NAMALWA (cell line): ENCODE measurements at regions not wholly inside any gene's neighbourhood (a gene's known extent, or its start where the extent isn't known, plus 50 kb on each side); places are given as distances from the start of the nearest gene placed in this dataset.

Experiments
- DNase-seq: peaks from one replicate; pipeline ENCODE4 v3.0.0-alpha.2; 2015; ENCODE audit warnings: low spot score

GRCh38 chr2:221228214-221228769 is 343.8 kb downstream of the EPHA4 start:
- no peak for DNase-seq

- DNase-seq = no peak
Measured at GRCh38 chr2:221229099-221229498, 343.0 kb downstream of the EPHA4 start.

- no peak for DNase-seq
Measured at GRCh38 chr2:221231511-221231910, 340.6 kb downstream of the EPHA4 start.

- DNase-seq = no peak
Measured at GRCh38 chr2:221235941-221236340, 336.2 kb downstream of the EPHA4 start.

- DNase-seq = no peak
Measured at GRCh38 chr2:221241072-221241471, 331.0 kb downstream of the EPHA4 start.

GRCh38 chr2:221243771-221244170 is 328.3 kb downstream of the EPHA4 start:
- DNase-seq = peak; percentile 23

GRCh38 chr2:221245045-221245444 is 327.1 kb downstream of the EPHA4 start:
- DNase-seq = no peak

GRCh38 chr2:221245772-221246171 is 326.3 kb downstream of the EPHA4 start:
- no peak for DNase-seq

GRCh38 chr2:221254299-221254698 is 317.8 kb downstream of the EPHA4 start:
- no peak for DNase-seq

GRCh38 chr2:221255862-221256261 is 316.2 kb downstream of the EPHA4 start:
- no peak for DNase-seq

- DNase-seq = no peak
Measured at GRCh38 chr2:221258464-221258863, 313.6 kb downstream of the EPHA4 start.

- DNase-seq = no peak
Measured at GRCh38 chr2:221262651-221263050, 309.5 kb downstream of the EPHA4 start.

- no peak for DNase-seq
Measured at GRCh38 chr2:221263573-221263972, 308.5 kb downstream of the EPHA4 start.

- DNase-seq = no peak
Measured at GRCh38 chr2:221264318-221264717, 307.8 kb downstream of the EPHA4 start.

GRCh38 chr2:221267773-221268425 is 304.2 kb downstream of the EPHA4 start:
- no peak for DNase-seq

- DNase-seq = no peak
Measured at GRCh38 chr2:221268631-221269030, 303.5 kb downstream of the EPHA4 start.

- DNase-seq = no peak
Measured at GRCh38 chr2:221270806-221271205, 301.3 kb downstream of the EPHA4 start.

- no peak for DNase-seq
Measured at GRCh38 chr2:221272729-221273128, 299.4 kb downstream of the EPHA4 start.

- no peak for DNase-seq
Measured at GRCh38 chr2:221276033-221276432, 296.1 kb downstream of the EPHA4 start.

GRCh38 chr2:221276601-221277000 is 295.5 kb downstream of the EPHA4 start:
- DNase-seq = no peak

- DNase-seq = no peak
Measured at GRCh38 chr2:221282386-221282785, 289.7 kb downstream of the EPHA4 start.

- no peak for DNase-seq
Measured at GRCh38 chr2:221283896-221284545, 288.1 kb downstream of the EPHA4 start.

GRCh38 chr2:221285148-221285547 is 287.0 kb downstream of the EPHA4 start:
- DNase-seq = no peak

GRCh38 chr2:221286406-221286805 is 285.7 kb downstream of the EPHA4 start:
- DNase-seq = no peak
